ENCODE measurements at regions not wholly inside any gene's neighbourhood (a gene's known extent, or its start where the extent isn't known, plus 50 kb on each side); places are given as distances from the start of the nearest gene placed in this dataset.

DNA sequence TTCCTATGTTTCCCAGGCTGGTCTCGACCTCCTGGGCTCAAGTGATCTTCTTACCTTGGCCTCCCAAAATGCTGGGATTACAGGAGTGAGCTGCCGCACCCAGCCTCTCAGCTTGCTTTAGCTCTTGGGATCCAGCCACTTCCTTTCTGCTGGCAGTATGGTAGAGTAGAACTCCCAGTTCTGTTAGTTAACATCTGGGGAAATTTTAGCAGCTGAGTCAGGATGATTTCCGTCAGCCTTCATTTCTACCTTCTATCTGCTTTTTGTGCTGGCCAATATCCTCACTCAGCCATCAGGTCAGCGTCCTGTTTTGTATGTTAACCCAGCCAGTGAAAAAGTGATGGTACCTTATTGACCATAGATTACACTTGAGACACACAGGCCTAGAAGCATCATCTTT lies 59.3 kb upstream of the GPC4 start:
- TF ChIP-seq, protein P1, sequence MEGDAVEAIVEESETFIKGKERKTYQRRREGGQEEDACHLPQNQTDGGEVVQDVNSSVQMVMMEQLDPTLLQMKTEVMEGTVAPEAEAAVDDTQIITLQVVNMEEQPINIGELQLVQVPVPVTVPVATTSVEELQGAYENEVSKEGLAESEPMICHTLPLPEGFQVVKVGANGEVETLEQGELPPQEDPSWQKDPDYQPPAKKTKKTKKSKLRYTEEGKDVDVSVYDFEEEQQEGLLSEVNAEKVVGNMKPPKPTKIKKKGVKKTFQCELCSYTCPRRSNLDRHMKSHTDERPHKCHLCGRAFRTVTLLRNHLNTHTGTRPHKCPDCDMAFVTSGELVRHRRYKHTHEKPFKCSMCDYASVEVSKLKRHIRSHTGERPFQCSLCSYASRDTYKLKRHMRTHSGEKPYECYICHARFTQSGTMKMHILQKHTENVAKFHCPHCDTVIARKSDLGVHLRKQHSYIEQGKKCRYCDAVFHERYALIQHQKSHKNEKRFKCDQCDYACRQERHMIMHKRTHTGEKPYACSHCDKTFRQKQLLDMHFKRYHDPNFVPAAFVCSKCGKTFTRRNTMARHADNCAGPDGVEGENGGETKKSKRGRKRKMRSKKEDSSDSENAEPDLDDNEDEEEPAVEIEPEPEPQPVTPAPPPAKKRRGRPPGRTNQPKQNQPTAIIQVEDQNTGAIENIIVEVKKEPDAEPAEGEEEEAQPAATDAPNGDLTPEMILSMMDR (conservative IDR thresholded peaks at IDR 0.05; ENCODE audit: low read depth, low read length), result no peak
- no peak for TF ChIP-seq BHLHE40 (IDR thresholded peaks at IDR 0.05; ENCODE audit: low read depth, low read length)
- no peak for TF ChIP-seq CEBPB (IDR thresholded peaks at IDR 0.05; ENCODE audit: low read depth, low read length)
- TF ChIP-seq RFX5 (IDR thresholded peaks at IDR 0.05; ENCODE audit: low read depth, low read length), result no peak

Data from IMR-90 (cell line).